Upper lobe of right lung (tissue), 1 donor: ENCODE measurements at regions not wholly inside any gene's neighbourhood (a gene's known extent, or its start where the extent isn't known, plus 50 kb on each side); places are given as distances from the start of the nearest gene placed in this dataset.

ENCODE experiments used
- ATAC-seq: fragments of 200-7000 bp; cut with Tn5 transposase; one replicate; pipeline ENCODE4 v1.9.1; 2020; ENCODE audit warnings: mild to moderate bottlenecking, moderate library complexity
- DNase-seq: peaks from one replicate; pipeline ENCODE4 v3.0.0-alpha.2; 2020
- H3K27ac ChIP-seq: fragments of 200-600 bp; one replicate; pipeline ENCODE4 v1.8.0; 2022
- H3K27me3 ChIP-seq: fragments of 200-600 bp; one replicate; pipeline ENCODE4 v1.8.0; 2022; ENCODE audit warnings: mild to moderate bottlenecking
- H3K36me3 ChIP-seq: fragments of 200-600 bp; one replicate; pipeline ENCODE4 v1.8.0; 2022
- H3K4me1 ChIP-seq: fragments of 200-600 bp; one replicate; pipeline ENCODE4 v1.8.0; 2022
- H3K4me3 ChIP-seq: fragments of 200-600 bp; one replicate; pipeline ENCODE4 v1.8.0; 2022; ENCODE audit warnings: mild to moderate bottlenecking
- H3K9me3 ChIP-seq: fragments of 200-600 bp; one replicate; pipeline ENCODE4 v1.8.0; 2022
- CTCF ChIP-seq: fragments of 200-600 bp; IDR thresholded peaks from one replicate; pipeline ENCODE4 v1.8.0; 2022; ENCODE audit warnings: antibody characterized with exemption
- intact Hi-C: fragments of 100-400 bp; cut with DNase I; formaldehyde crosslinking; loops from one replicate; pipeline ENCODE4 v1.11.0; 2022
- donor health status: DM: no; HTN: yes; CAD: no; lungs with severe emphysema.

- H3K4me1 ChIP-seq = no peaks in the 10 kb centered on the region
- no peaks in the 10 kb centered on the region for H3K36me3 ChIP-seq
- no peak overlapping the region for H3K27ac ChIP-seq
- ATAC-seq = no peak
- intact Hi-C loops = no loop called here
- no peak overlapping the region for H3K4me3 ChIP-seq
- no peaks in the 10 kb centered on the region for H3K9me3 ChIP-seq
- no peak for TF ChIP-seq CTCF
- H3K27me3 ChIP-seq = no peaks in the 10 kb centered on the region
- no peak for DNase-seq
Measured at GRCh38 chr5:93277051-93277450, 304.0 kb downstream of the NR2F1-AS1 start.

- DNase-seq = no peak
- intact Hi-C loops = no loop called here
- Histone ChIP-seq H3K4me1 (no peaks in the 10 kb centered on the region), H3K27me3 (no peaks in the 10 kb centered on the region), H3K36me3 (no peaks in the 10 kb centered on the region), H3K9me3 (no peaks in the 10 kb centered on the region), H3K27ac (no peak overlapping the region), H3K4me3 (no peak overlapping the region)
- no peak for ATAC-seq
- TF ChIP-seq CTCF = no peak
Measured at GRCh38 chr5:93275376-93275775, 305.6 kb downstream of the NR2F1-AS1 start.

GRCh38 chr5:93274291-93274690 is 306.7 kb downstream of the NR2F1-AS1 start:
- Histone ChIP-seq H3K36me3 (no peaks in the 10 kb centered on the region), H3K9me3 (no peaks in the 10 kb centered on the region), H3K4me3 (no peak overlapping the region), H3K27ac (no peak overlapping the region), H3K4me1 (no peaks in the 10 kb centered on the region), H3K27me3 (no peaks in the 10 kb centered on the region)
- no peak for TF ChIP-seq CTCF
- intact Hi-C loops = no loop called here
- ATAC-seq (no peak), DNase-seq (no peak)

GRCh38 chr5:93273176-93273575 is 307.8 kb downstream of the NR2F1-AS1 start:
- H3K9me3 ChIP-seq = no peaks in the 10 kb centered on the region
- H3K27me3 ChIP-seq = no peaks in the 10 kb centered on the region
- TF ChIP-seq CTCF = no peak
- no peak for DNase-seq
- no peaks in the 10 kb centered on the region for H3K36me3 ChIP-seq
- H3K4me3 ChIP-seq = no peak overlapping the region
- intact Hi-C loops = no loop called here
- no peak overlapping the region for H3K27ac ChIP-seq
- H3K4me1 ChIP-seq = no peaks in the 10 kb centered on the region
- ATAC-seq = no peak

- TF ChIP-seq CTCF = no peak
- Histone ChIP-seq H3K4me3 (no peak overlapping the region), H3K9me3 (no peaks in the 10 kb centered on the region), H3K4me1 (no peaks in the 10 kb centered on the region), H3K27ac (no peak overlapping the region), H3K36me3 (no peaks in the 10 kb centered on the region), H3K27me3 (no peaks in the 10 kb centered on the region)
- ATAC-seq (no peak), DNase-seq (no peak)
- intact Hi-C loops = no loop called here
Measured at GRCh38 chr5:93272108-93272507, 308.9 kb downstream of the NR2F1-AS1 start.

GRCh38 chr5:93267736-93268135 is 313.3 kb downstream of the NR2F1-AS1 start:
- no peak overlapping the region for H3K27ac ChIP-seq
- intact Hi-C loops = no loop called here
- H3K4me1 ChIP-seq = no peaks in the 10 kb centered on the region
- TF ChIP-seq CTCF = no peak
- H3K27me3 ChIP-seq = no peaks in the 10 kb centered on the region
- no peak overlapping the region for H3K4me3 ChIP-seq
- no peak for DNase-seq
- H3K9me3 ChIP-seq = no peaks in the 10 kb centered on the region
- ATAC-seq = no peak
- H3K36me3 ChIP-seq = no peaks in the 10 kb centered on the region
